ENCODE measurements at regions not wholly inside any gene's neighbourhood (a gene's known extent, or its start where the extent isn't known, plus 50 kb on each side); places are given as distances from the start of the nearest gene placed in this dataset.

- TF ChIP-seq, protein P1, sequence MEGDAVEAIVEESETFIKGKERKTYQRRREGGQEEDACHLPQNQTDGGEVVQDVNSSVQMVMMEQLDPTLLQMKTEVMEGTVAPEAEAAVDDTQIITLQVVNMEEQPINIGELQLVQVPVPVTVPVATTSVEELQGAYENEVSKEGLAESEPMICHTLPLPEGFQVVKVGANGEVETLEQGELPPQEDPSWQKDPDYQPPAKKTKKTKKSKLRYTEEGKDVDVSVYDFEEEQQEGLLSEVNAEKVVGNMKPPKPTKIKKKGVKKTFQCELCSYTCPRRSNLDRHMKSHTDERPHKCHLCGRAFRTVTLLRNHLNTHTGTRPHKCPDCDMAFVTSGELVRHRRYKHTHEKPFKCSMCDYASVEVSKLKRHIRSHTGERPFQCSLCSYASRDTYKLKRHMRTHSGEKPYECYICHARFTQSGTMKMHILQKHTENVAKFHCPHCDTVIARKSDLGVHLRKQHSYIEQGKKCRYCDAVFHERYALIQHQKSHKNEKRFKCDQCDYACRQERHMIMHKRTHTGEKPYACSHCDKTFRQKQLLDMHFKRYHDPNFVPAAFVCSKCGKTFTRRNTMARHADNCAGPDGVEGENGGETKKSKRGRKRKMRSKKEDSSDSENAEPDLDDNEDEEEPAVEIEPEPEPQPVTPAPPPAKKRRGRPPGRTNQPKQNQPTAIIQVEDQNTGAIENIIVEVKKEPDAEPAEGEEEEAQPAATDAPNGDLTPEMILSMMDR (optimal IDR thresholded peaks at IDR 0.05 in 1 of 3, IDR thresholded peaks at IDR 0.05 in 1 of 3, conservative IDR thresholded peaks at IDR 0.05 in 1 of 3; ENCODE audit: extremely low read depth in 1 of 3, insufficient read depth in 2 of 3, low read length in 3 of 3): no peak
- TF ChIP-seq EZH2 (IDR thresholded peaks at IDR 0.05; ENCODE audit: low read length): no peak
These were observed 414.9 kb upstream of the PITX2 start for GRCh38 chr4:111037591-111038360.

Data from keratinocyte (primary cell).